ENCODE measurements at regions not wholly inside any gene's neighbourhood (a gene's known extent, or its start where the extent isn't known, plus 50 kb on each side); places are given as distances from the start of the nearest gene placed in this dataset.

- TF ChIP-seq, protein P1, sequence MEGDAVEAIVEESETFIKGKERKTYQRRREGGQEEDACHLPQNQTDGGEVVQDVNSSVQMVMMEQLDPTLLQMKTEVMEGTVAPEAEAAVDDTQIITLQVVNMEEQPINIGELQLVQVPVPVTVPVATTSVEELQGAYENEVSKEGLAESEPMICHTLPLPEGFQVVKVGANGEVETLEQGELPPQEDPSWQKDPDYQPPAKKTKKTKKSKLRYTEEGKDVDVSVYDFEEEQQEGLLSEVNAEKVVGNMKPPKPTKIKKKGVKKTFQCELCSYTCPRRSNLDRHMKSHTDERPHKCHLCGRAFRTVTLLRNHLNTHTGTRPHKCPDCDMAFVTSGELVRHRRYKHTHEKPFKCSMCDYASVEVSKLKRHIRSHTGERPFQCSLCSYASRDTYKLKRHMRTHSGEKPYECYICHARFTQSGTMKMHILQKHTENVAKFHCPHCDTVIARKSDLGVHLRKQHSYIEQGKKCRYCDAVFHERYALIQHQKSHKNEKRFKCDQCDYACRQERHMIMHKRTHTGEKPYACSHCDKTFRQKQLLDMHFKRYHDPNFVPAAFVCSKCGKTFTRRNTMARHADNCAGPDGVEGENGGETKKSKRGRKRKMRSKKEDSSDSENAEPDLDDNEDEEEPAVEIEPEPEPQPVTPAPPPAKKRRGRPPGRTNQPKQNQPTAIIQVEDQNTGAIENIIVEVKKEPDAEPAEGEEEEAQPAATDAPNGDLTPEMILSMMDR (IDR thresholded peaks at IDR 0.05 in 4 of 5, conservative IDR thresholded peaks at IDR 0.05 in 1 of 5), result no peak
- no peak for TF ChIP-seq POLR2A (IDR thresholded peaks at IDR 0.05)
These were observed 71.6 kb upstream of the NFKB1 start for GRCh38 chr4:102429553-102429952.
